C4-2B (cell line): ENCODE measurements at regions not wholly inside any gene's neighbourhood (a gene's known extent, or its start where the extent isn't known, plus 50 kb on each side); places are given as distances from the start of the nearest gene placed in this dataset.

ENCODE experiments used
- ZFX ChIP-seq: fragments of 450-650 bp; IDR thresholded peaks from 2 replicates; pipeline ENCODE4 v1.6.1; 2017
- TF ChIP-seq, protein P1 (sequence below): fragments of 450-650 bp; conservative IDR thresholded peaks from 2 replicates; pipeline ENCODE4 v1.5.1; 2017; ENCODE audit warnings: mild to moderate bottlenecking

DNA sequence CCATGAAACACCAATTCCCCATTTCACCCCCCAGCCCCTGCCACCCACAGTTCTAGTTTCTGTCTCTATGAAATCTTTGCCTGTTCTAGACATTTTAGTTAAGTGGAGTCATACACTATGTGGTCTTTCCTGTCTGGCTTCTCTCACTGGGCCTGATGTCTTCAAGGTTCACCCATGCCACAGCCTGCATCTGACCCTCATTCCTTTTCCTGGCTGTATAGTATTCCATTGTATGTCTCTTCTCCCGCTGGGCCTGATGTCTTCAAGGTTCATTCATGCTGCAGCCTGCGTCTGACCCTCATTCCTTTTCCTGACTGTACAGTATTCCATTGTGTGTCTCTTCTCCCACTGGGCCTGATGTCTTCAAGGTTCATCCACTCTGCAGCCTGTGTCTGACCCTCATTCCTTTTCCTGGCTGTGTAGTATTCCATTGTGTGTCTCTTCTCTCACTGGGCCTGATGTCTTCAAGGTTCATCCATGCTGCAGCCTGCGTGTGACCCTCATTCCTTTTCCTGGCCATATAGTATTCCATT lies 191.7 kb downstream of the CRLF2 start:
- TF ChIP-seq, protein P1, sequence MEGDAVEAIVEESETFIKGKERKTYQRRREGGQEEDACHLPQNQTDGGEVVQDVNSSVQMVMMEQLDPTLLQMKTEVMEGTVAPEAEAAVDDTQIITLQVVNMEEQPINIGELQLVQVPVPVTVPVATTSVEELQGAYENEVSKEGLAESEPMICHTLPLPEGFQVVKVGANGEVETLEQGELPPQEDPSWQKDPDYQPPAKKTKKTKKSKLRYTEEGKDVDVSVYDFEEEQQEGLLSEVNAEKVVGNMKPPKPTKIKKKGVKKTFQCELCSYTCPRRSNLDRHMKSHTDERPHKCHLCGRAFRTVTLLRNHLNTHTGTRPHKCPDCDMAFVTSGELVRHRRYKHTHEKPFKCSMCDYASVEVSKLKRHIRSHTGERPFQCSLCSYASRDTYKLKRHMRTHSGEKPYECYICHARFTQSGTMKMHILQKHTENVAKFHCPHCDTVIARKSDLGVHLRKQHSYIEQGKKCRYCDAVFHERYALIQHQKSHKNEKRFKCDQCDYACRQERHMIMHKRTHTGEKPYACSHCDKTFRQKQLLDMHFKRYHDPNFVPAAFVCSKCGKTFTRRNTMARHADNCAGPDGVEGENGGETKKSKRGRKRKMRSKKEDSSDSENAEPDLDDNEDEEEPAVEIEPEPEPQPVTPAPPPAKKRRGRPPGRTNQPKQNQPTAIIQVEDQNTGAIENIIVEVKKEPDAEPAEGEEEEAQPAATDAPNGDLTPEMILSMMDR, result no peak
- TF ChIP-seq ZFX, result no peak
